ENCODE measurements at regions not wholly inside any gene's neighbourhood (a gene's known extent, or its start where the extent isn't known, plus 50 kb on each side); places are given as distances from the start of the nearest gene placed in this dataset.
A peak's percentile ranks its signal among the peaks of the same experiment; 100 is the strongest.

GRCh38 chr4:129929984-129930383, 834.0 kb downstream of the C4orf33 start:
- Histone ChIP-seq H3K36me3 (ENCODE audit: control insufficient read depth, insufficient read depth, low read length) (no peaks in the 10 kb centered on the region), H3K9me3 (ENCODE audit: control insufficient read depth, insufficient read depth, low read length) (no peaks in the 10 kb centered on the region), H3K4me3 (ENCODE audit: low read depth, low read length) (no peak overlapping the region), H3K4me1 (ENCODE audit: control insufficient read depth, insufficient read depth, low read length) (no peaks in the 10 kb centered on the region), H3K27me3 (ENCODE audit: control insufficient read depth, insufficient read depth, low read length) (no peaks in the 10 kb centered on the region), H3K27ac (ENCODE audit: low read depth, low read length) (no peak overlapping the region)
- 96% methylated on average over 6 of the region's 7 CpGs for WGBS (ENCODE audit: insufficient coverage)
- no peak for DNase-seq (ENCODE audit: low read depth in 4 of 6, low spot score in 6 of 6)

DNA sequence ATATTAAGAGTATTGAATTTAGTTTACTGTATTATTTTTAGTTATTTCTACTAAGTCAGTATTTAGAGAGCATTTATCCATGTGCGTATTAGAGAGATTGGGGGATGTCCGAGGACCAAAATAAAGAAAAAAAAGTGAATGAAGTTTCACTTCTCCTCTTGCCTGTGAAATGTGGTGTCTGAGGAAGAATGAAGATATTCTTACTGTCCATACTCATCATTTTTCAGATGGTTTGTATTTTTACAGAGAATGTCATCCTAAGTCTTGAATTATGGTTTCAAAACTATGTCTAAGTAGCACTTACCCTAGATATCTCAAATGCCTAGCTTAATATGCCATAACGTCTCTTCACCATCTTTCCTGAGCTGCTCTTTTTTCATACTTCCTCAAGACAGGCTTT, 854.3 kb downstream of the C4orf33 start:
- no peak for DNase-seq (ENCODE audit: low read depth in 4 of 6, low spot score in 6 of 6)
- Histone ChIP-seq H3K27ac (ENCODE audit: low read depth, low read length) (no peak overlapping the region), H3K27me3 (ENCODE audit: control insufficient read depth, insufficient read depth, low read length) (no peaks in the 10 kb centered on the region), H3K9me3 (ENCODE audit: control insufficient read depth, insufficient read depth, low read length) (no peaks in the 10 kb centered on the region), H3K4me3 (ENCODE audit: low read depth, low read length) (no peak overlapping the region), H3K36me3 (ENCODE audit: control insufficient read depth, insufficient read depth, low read length) (no peaks in the 10 kb centered on the region), H3K4me1 (ENCODE audit: control insufficient read depth, insufficient read depth, low read length) (no peaks in the 10 kb centered on the region)
- 60% methylated on average over 1 of the region's 3 CpGs for WGBS (ENCODE audit: insufficient coverage)

GRCh38 chr4:129966175-129966574, 870.2 kb downstream of the C4orf33 start:
- Histone ChIP-seq H3K9me3 (ENCODE audit: control insufficient read depth, insufficient read depth, low read length) (no peaks in the 10 kb centered on the region), H3K4me3 (ENCODE audit: low read depth, low read length) (no peak overlapping the region), H3K36me3 (ENCODE audit: control insufficient read depth, insufficient read depth, low read length) (no peaks in the 10 kb centered on the region), H3K4me1 (ENCODE audit: control insufficient read depth, insufficient read depth, low read length) (no peaks in the 10 kb centered on the region), H3K27me3 (ENCODE audit: control insufficient read depth, insufficient read depth, low read length) (no peaks in the 10 kb centered on the region), H3K27ac (ENCODE audit: low read depth, low read length) (no peak overlapping the region)
- no CpG with 5 or more reads among the region's 2 CpGs for WGBS (ENCODE audit: insufficient coverage)
- DNase-seq (ENCODE audit: low read depth in 4 of 6, low spot score in 6 of 6), result no peak

DNA sequence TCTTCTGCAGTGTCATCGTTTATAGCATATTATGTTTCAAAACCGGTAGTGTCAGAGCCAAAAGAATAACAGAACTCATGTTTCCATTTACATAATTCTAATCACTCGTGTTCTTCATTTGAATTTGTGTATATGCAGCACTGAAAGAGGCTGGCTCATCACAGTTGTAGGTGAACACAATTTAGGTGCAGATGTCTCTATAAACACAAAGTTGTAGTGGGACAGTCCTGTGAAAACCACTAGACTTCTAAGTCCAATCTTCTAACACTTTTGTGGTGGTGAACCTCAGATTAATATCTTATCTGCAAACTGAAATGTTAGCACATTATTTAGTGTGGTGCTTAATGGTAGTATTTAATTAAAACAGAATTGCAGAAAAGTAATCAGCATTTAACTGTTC, 872.4 kb downstream of the C4orf33 start:
- Histone ChIP-seq H3K4me1 (ENCODE audit: control insufficient read depth, insufficient read depth, low read length) (no peaks in the 10 kb centered on the region), H3K27me3 (ENCODE audit: control insufficient read depth, insufficient read depth, low read length) (no peaks in the 10 kb centered on the region), H3K4me3 (ENCODE audit: low read depth, low read length) (no peak overlapping the region), H3K9me3 (ENCODE audit: control insufficient read depth, insufficient read depth, low read length) (no peaks in the 10 kb centered on the region), H3K27ac (ENCODE audit: low read depth, low read length) (no peak overlapping the region), H3K36me3 (ENCODE audit: control insufficient read depth, insufficient read depth, low read length) (no peaks in the 10 kb centered on the region)
- no CpG with 5 or more reads among the region's 3 CpGs for WGBS (ENCODE audit: insufficient coverage)
- DNase-seq (ENCODE audit: low read depth in 4 of 6, low spot score in 6 of 6), result no peak

GRCh38 chr4:129968778-129969177, 872.8 kb downstream of the C4orf33 start:
- H3K4me1 ChIP-seq (ENCODE audit: control insufficient read depth, insufficient read depth, low read length), result no peaks in the 10 kb centered on the region
- WGBS (ENCODE audit: insufficient coverage), result no CpG with 5 or more reads among the region's 1 CpG
- no peak overlapping the region for H3K27ac ChIP-seq (ENCODE audit: low read depth, low read length)
- no peaks in the 10 kb centered on the region for H3K27me3 ChIP-seq (ENCODE audit: control insufficient read depth, insufficient read depth, low read length)
- H3K9me3 ChIP-seq (ENCODE audit: control insufficient read depth, insufficient read depth, low read length), result no peaks in the 10 kb centered on the region
- no peaks in the 10 kb centered on the region for H3K36me3 ChIP-seq (ENCODE audit: control insufficient read depth, insufficient read depth, low read length)
- DNase-seq (ENCODE audit: low read depth in 4 of 6, low spot score in 6 of 6), result no peak
- H3K4me3 ChIP-seq (ENCODE audit: low read depth, low read length), result no peak overlapping the region

GRCh38 chr4:129970801-129971200, 874.8 kb downstream of the C4orf33 start:
- no peaks in the 10 kb centered on the region for H3K27me3 ChIP-seq (ENCODE audit: control insufficient read depth, insufficient read depth, low read length)
- H3K9me3 ChIP-seq (ENCODE audit: control insufficient read depth, insufficient read depth, low read length), result no peaks in the 10 kb centered on the region
- H3K27ac ChIP-seq (ENCODE audit: low read depth, low read length), result no peak overlapping the region
- no peaks in the 10 kb centered on the region for H3K4me1 ChIP-seq (ENCODE audit: control insufficient read depth, insufficient read depth, low read length)
- no CpG with 5 or more reads among the region's 3 CpGs for WGBS (ENCODE audit: insufficient coverage)
- H3K4me3 ChIP-seq (ENCODE audit: low read depth, low read length), result no peak overlapping the region
- peak in 1 of 6 donors; percentile 42 for DNase-seq (ENCODE audit: low read depth in 4 of 6, low spot score in 6 of 6)
- H3K36me3 ChIP-seq (ENCODE audit: control insufficient read depth, insufficient read depth, low read length), result no peaks in the 10 kb centered on the region

GRCh38 chr4:129971419-129971818, 875.5 kb downstream of the C4orf33 start:
- DNase-seq (ENCODE audit: low read depth in 4 of 6, low spot score in 6 of 6), result peak in 2 of 6 donors; percentile 40
- no peaks in the 10 kb centered on the region for H3K4me1 ChIP-seq (ENCODE audit: control insufficient read depth, insufficient read depth, low read length)

DNA sequence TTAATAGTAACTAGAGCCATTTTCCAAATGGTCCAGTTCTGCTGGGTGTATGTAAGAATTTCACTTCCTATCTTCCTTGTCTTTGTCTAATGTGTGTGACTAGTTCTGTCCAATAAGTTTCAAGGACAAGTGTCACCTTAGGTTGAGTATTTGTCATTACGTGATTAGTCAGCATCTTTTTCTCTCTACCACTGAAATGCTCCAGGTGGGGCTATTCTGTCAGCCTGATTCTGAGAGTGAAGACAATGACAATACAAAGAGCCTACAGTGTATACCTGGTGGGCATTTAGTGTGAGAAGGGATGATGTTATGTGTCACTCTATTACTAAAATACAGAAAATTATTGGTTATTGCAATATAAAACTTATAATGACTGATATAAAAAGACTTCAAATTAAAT, 876.3 kb downstream of the C4orf33 start:
- no peaks in the 10 kb centered on the region for H3K36me3 ChIP-seq (ENCODE audit: control insufficient read depth, insufficient read depth, low read length)
- no peak for DNase-seq (ENCODE audit: low read depth in 4 of 6, low spot score in 6 of 6)
- no CpG with 5 or more reads among the region's 1 CpG for WGBS (ENCODE audit: insufficient coverage)
- no peaks in the 10 kb centered on the region for H3K9me3 ChIP-seq (ENCODE audit: control insufficient read depth, insufficient read depth, low read length)
- H3K27ac ChIP-seq (ENCODE audit: low read depth, low read length), result no peak overlapping the region
- H3K4me3 ChIP-seq (ENCODE audit: low read depth, low read length), result no peak overlapping the region
- no peaks in the 10 kb centered on the region for H3K27me3 ChIP-seq (ENCODE audit: control insufficient read depth, insufficient read depth, low read length)
- no peaks in the 10 kb centered on the region for H3K4me1 ChIP-seq (ENCODE audit: control insufficient read depth, insufficient read depth, low read length)

More at GRCh38 chr4:129971419-129971818, 875.5 kb downstream of the C4orf33 start:
- H3K9me3 ChIP-seq (ENCODE audit: control insufficient read depth, insufficient read depth, low read length), result no peaks in the 10 kb centered on the region
- no peak overlapping the region for H3K27ac ChIP-seq (ENCODE audit: low read depth, low read length)
- no peaks in the 10 kb centered on the region for H3K36me3 ChIP-seq (ENCODE audit: control insufficient read depth, insufficient read depth, low read length)
- H3K4me3 ChIP-seq (ENCODE audit: low read depth, low read length), result no peak overlapping the region
- H3K27me3 ChIP-seq (ENCODE audit: control insufficient read depth, insufficient read depth, low read length), result no peaks in the 10 kb centered on the region

DNA sequence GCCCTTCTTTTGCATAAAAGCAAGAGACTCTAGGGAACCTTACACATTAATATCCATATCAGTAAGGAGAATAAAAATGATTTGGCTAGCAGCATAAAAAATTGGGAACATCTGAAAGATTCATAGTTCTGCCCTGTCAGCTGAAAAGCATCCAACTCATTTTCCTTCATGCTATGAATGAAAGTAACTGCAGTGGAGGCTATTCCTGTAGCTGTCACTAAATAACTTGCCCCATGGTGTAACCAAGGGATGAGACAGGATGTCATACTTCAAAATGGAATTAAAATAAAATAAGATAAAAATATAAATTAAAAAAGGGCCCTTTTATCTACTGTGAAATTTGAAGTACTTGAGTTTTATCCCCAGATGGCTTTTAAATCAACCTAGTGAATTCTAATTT, 878.8 kb downstream of the C4orf33 start:
- Histone ChIP-seq H3K27me3 (ENCODE audit: control insufficient read depth, insufficient read depth, low read length) (no peaks in the 10 kb centered on the region), H3K36me3 (ENCODE audit: control insufficient read depth, insufficient read depth, low read length) (no peaks in the 10 kb centered on the region), H3K27ac (ENCODE audit: low read depth, low read length) (no peak overlapping the region), H3K4me3 (ENCODE audit: low read depth, low read length) (no peak overlapping the region), H3K4me1 (ENCODE audit: control insufficient read depth, insufficient read depth, low read length) (no peaks in the 10 kb centered on the region), H3K9me3 (ENCODE audit: control insufficient read depth, insufficient read depth, low read length) (no peaks in the 10 kb centered on the region)
- no peak for DNase-seq (ENCODE audit: low read depth in 4 of 6, low spot score in 6 of 6)

- no peak for DNase-seq (ENCODE audit: low read depth in 4 of 6, low spot score in 6 of 6)
- Histone ChIP-seq H3K36me3 (ENCODE audit: control insufficient read depth, insufficient read depth, low read length) (no peaks in the 10 kb centered on the region), H3K9me3 (ENCODE audit: control insufficient read depth, insufficient read depth, low read length) (no peaks in the 10 kb centered on the region), H3K27me3 (ENCODE audit: control insufficient read depth, insufficient read depth, low read length) (no peaks in the 10 kb centered on the region), H3K4me1 (ENCODE audit: control insufficient read depth, insufficient read depth, low read length) (no peaks in the 10 kb centered on the region), H3K4me3 (ENCODE audit: low read depth, low read length) (no peak overlapping the region), H3K27ac (ENCODE audit: low read depth, low read length) (no peak overlapping the region)
- 88% methylated on average over 2 of the region's 4 CpGs for WGBS (ENCODE audit: insufficient coverage)
Observed at GRCh38 chr4:129978315-129978714, 882.4 kb downstream of the C4orf33 start.

GRCh38 chr4:129988957-129989356, 893.0 kb downstream of the C4orf33 start:
- Histone ChIP-seq H3K9me3 (ENCODE audit: control insufficient read depth, insufficient read depth, low read length) (no peaks in the 10 kb centered on the region), H3K27ac (ENCODE audit: low read depth, low read length) (no peak overlapping the region), H3K4me3 (ENCODE audit: low read depth, low read length) (no peak overlapping the region), H3K36me3 (ENCODE audit: control insufficient read depth, insufficient read depth, low read length) (no peaks in the 10 kb centered on the region), H3K4me1 (ENCODE audit: control insufficient read depth, insufficient read depth, low read length) (no peaks in the 10 kb centered on the region), H3K27me3 (ENCODE audit: control insufficient read depth, insufficient read depth, low read length) (no peaks in the 10 kb centered on the region)
- no peak for DNase-seq (ENCODE audit: low read depth in 4 of 6, low spot score in 6 of 6)

Data from spinal cord (tissue), 9 donors.